Stimulated activated naive CD8-positive, alpha-beta T cell treated with anti-CD3 and anti-CD28 coated beads, Interleukin-15, Interleukin-2, amounts not matched to agents 100 U/mL and 50 U/mL, for 24 hours (primary cell): ENCODE measurements at regions not wholly inside any gene's neighbourhood (a gene's known extent, or its start where the extent isn't known, plus 50 kb on each side); places are given as distances from the start of the nearest gene placed in this dataset.
"Not testable (repeated sequence)": the region's sequence is repeated elsewhere in the genome, so short reads cannot be mapped to it uniquely, and the experiment has no call there.

ENCODE experiments used
- ATAC-seq: fragments of 150-1000 bp; cut with Tn5 transposase; one replicate; pipeline ENCODE4 v1.10.0; 2021
- DNase-seq: peaks from one replicate; pipeline ENCODE4 v3.0.0; 2021

GRCh38 chr4:135434936-135435335 is 1233.3 kb upstream of the PABPC4L start:
- DNase-seq (no peak), ATAC-seq (no peak)

- DNase-seq (no peak), ATAC-seq (no peak)
These were observed 1227.9 kb upstream of the PABPC4L start for GRCh38 chr4:135429528-135429927.

GRCh38 chr4:135418353-135418752 is 1216.8 kb upstream of the PABPC4L start:
- DNase-seq: no peak
- no peak for ATAC-seq

- DNase-seq (no peak), ATAC-seq (no peak)
These were observed 1210.6 kb upstream of the PABPC4L start for GRCh38 chr4:135412213-135412612.

- no peak for ATAC-seq
- DNase-seq: no peak
These were observed 1209.7 kb upstream of the PABPC4L start for GRCh38 chr4:135411251-135411650.

- not testable (repeated sequence) for ATAC-seq, DNase-seq
These were observed 1207.7 kb upstream of the PABPC4L start for GRCh38 chr4:135409261-135409660.

- ATAC-seq (no peak), DNase-seq (no peak)
These were observed 1206.5 kb upstream of the PABPC4L start for GRCh38 chr4:135408109-135408508.

GRCh38 chr4:135406597-135406996 is 1205.0 kb upstream of the PABPC4L start:
- not testable (repeated sequence) for ATAC-seq, DNase-seq

GRCh38 chr4:135385830-135386581 is 1184.4 kb upstream of the PABPC4L start:
- DNase-seq (no peak), ATAC-seq (no peak)

GRCh38 chr4:135383356-135384288 is 1182.0 kb upstream of the PABPC4L start:
- DNase-seq (no peak), ATAC-seq (no peak)

GRCh38 chr4:135382280-135382959 is 1180.8 kb upstream of the PABPC4L start:
- DNase-seq (no peak), ATAC-seq (no peak)

GRCh38 chr4:135372131-135372530 is 1170.5 kb upstream of the PABPC4L start:
- ATAC-seq: no peak
- DNase-seq: no peak

GRCh38 chr4:135371137-135371536 is 1169.5 kb upstream of the PABPC4L start:
- ATAC-seq: no peak
- no peak for DNase-seq

- DNase-seq: no peak
These were observed 1167.2 kb upstream of the PABPC4L start for GRCh38 chr4:135368831-135369230.

GRCh38 chr4:135365065-135365464 is 1163.5 kb upstream of the PABPC4L start:
- DNase-seq (no peak), ATAC-seq (no peak)

More at GRCh38 chr4:135368831-135369230, 1167.2 kb upstream of the PABPC4L start:
- no peak for ATAC-seq

GRCh38 chr4:135359128-135359527 is 1157.5 kb upstream of the PABPC4L start:
- DNase-seq (no peak), ATAC-seq (no peak)

GRCh38 chr4:135357091-135357490 is 1155.5 kb upstream of the PABPC4L start:
- no peak for DNase-seq
- ATAC-seq: no peak

- ATAC-seq: no peak
- no peak for DNase-seq
These were observed 1153.3 kb upstream of the PABPC4L start for GRCh38 chr4:135354876-135355275.

- ATAC-seq (no peak), DNase-seq (no peak)
These were observed 1151.4 kb upstream of the PABPC4L start for GRCh38 chr4:135353008-135353407.

- ATAC-seq: no peak
- no peak for DNase-seq
These were observed 1142.9 kb upstream of the PABPC4L start for GRCh38 chr4:135344492-135344891.

- ATAC-seq (no peak), DNase-seq (no peak)
These were observed 1136.6 kb upstream of the PABPC4L start for GRCh38 chr4:135338181-135338580.

- no peak for ATAC-seq
These were observed 1123.7 kb upstream of the PABPC4L start for GRCh38 chr4:135325264-135325663.

GRCh38 chr4:135319685-135320084 is 1118.1 kb upstream of the PABPC4L start:
- DNase-seq (no peak), ATAC-seq (no peak)

More at GRCh38 chr4:135325264-135325663, 1123.7 kb upstream of the PABPC4L start:
- no peak for DNase-seq
